ENCODE measurements at regions not wholly inside any gene's neighbourhood (a gene's known extent, or its start where the extent isn't known, plus 50 kb on each side); places are given as distances from the start of the nearest gene placed in this dataset.

DNA sequence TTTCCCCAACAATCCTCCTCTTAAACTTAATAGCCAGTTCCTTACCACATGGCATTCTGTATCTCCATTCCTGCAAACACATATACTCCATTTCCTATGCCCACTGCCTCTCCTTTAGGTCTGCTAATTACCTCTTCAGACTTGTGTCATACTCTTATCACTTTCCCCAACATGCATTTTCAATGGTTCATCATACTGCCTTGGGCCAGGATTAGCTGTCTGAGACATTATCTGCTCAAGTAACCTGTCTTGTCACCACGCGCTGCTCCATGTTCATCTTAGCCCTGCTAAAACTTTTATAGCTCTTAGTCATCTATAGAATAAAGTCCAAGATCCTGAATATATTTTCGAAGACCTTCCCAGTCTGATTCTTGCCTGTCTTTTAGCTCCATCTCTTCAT lies 224.1 kb upstream of the GK2 start:
- H3K36me3 ChIP-seq (replicated peaks; ENCODE audit: control insufficient read depth, insufficient read depth, low read length) = no peaks in the 10 kb centered on the region
- H3K4me3 ChIP-seq (ENCODE audit: insufficient read depth, low read depth, low read length) = no peak overlapping the region
- no peaks in the 10 kb centered on the region for H3K27me3 ChIP-seq (ENCODE audit: control insufficient read depth, insufficient read depth, low read length)
- DNase-seq = no peak

DNA sequence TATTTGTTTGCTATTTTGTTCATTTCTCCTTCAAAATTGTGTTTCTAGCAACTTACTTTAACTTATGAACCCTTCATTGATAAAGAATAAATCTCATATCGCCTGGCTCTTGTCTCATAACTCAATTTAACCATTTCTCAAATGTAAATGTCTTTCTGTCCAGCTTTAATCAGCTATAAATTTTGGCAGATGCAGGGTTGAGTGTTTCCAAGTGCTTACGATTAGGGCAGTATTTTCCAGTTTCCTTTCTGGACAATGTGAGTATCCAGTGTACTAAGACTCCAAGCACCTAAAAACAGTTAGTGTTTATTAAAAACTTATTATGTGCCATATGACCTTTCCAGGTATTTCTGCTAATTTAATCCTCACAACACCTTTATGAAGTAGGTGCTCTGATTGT lies 218.6 kb upstream of the GK2 start:
- Histone ChIP-seq H3K4me3 (ENCODE audit: insufficient read depth, low read depth, low read length) (no peak overlapping the region), H3K27me3 (ENCODE audit: control insufficient read depth, insufficient read depth, low read length) (no peaks in the 10 kb centered on the region), H3K36me3 (replicated peaks; ENCODE audit: control insufficient read depth, insufficient read depth, low read length) (no peaks in the 10 kb centered on the region)
- no peak for DNase-seq

DNA sequence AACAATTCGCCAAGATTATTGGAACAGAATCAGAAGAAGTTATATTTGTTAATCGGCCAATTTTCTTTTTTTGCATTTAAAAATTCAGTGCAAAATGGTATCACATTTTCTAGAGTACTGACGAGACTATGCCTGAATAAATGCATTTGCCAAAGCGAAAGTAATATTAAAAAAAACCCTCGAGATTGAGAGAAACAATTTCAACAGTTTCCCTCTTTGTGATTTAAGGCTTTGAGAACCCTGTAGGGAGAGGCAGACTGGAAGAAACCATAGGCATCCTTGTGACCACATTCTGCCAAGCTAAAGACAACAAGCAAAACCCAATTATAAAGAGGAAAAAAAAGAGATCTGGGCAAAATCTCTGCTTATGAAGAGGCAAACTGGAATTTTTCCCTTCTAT lies 218.1 kb upstream of the GK2 start:
- no peaks in the 10 kb centered on the region for H3K36me3 ChIP-seq (replicated peaks; ENCODE audit: control insufficient read depth, insufficient read depth, low read length)
- H3K27me3 ChIP-seq (ENCODE audit: control insufficient read depth, insufficient read depth, low read length) = no peaks in the 10 kb centered on the region
- H3K4me3 ChIP-seq (ENCODE audit: insufficient read depth, low read depth, low read length) = no peak overlapping the region
- DNase-seq = no peak

DNA sequence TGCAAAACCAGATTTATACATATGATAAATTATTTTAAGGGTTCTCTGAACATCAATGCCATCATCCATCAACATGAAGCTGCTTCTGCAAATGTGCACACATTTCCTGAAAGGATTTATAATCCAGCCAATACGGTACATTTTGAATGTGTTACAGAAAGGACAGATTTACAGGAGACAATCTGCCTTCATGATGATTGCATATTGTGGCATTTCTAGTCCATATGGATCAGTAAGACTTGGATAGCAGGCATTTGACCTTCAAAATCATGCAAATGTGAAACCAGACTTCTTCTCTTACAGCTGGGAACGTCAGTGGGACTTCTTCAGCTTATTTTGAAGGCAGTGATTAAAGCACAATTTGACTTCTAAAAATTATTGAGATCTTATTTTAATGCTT lies 217.3 kb upstream of the GK2 start:
- no peaks in the 10 kb centered on the region for H3K27me3 ChIP-seq (ENCODE audit: control insufficient read depth, insufficient read depth, low read length)
- H3K4me3 ChIP-seq (ENCODE audit: insufficient read depth, low read depth, low read length) = no peak overlapping the region
- H3K36me3 ChIP-seq (replicated peaks; ENCODE audit: control insufficient read depth, insufficient read depth, low read length) = no peaks in the 10 kb centered on the region
- no peak for DNase-seq

DNA sequence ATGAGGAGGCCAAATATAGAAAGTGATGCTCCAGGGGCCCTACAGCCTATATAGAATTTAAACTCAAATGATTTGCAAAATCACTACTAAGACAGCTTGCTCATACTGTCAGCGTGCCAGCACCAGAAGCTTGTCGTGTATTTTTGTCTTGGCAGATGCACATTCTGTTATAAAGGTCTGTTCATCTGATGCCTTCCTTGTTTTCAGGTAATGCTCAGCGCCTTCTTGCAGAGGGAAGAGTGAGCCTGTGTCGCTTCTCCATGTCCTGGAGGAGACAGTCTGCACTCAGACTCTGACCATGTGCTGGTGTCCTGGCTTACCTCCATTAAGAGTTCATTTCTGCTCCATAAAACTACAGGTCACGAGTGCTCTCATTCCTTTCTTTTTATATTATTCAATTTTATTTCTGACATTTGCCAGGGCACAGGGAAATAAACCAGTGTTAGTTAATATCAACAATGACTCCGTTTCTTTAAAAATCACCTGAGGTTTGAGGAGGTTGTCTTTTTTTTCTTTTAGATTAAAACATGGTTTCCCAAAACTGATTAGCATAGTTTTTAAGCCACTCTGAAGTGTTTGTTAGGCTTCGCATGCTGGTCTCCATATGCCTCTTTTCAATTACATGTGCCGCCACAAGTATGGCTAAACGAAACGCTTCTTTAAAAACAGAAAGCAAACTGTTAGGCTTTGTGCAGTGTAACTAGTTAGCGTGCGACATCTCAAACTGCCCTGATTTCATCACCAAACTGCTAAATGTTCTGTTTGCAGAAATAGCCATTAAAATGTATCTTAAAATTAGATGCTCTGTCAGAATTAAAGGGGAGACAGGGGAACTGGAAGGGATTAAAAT lies 215.2 kb upstream of the GK2 start:
- Histone ChIP-seq H3K4me3 (ENCODE audit: insufficient read depth, low read depth, low read length) (no peak overlapping the region), H3K27me3 (ENCODE audit: control insufficient read depth, insufficient read depth, low read length) (no peaks in the 10 kb centered on the region), H3K36me3 (replicated peaks; ENCODE audit: control insufficient read depth, insufficient read depth, low read length) (no peaks in the 10 kb centered on the region)
- DNase-seq = no peak

DNA sequence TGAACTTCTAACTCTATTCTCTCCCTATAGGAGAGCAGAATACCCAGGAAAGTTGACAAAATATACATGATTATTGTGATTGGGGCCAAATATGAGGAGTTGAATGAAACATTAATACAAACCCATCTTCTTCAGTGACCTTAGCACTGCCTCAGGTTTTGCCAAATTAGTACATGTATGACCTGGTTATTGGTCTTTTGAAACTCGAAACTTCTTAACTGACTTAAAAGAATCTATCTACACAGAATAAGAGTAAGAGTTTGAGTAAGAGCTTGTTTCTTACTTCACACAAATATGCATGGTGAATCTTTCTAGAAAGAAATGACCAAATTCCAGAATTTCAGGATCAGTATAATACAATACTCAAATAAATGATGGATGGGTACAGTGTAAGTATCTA lies 213.0 kb upstream of the GK2 start:
- Histone ChIP-seq H3K4me3 (ENCODE audit: insufficient read depth, low read depth, low read length) (no peak overlapping the region), H3K36me3 (replicated peaks; ENCODE audit: control insufficient read depth, insufficient read depth, low read length) (no peaks in the 10 kb centered on the region), H3K27me3 (ENCODE audit: control insufficient read depth, insufficient read depth, low read length) (no peaks in the 10 kb centered on the region)
- DNase-seq = no peak

DNA sequence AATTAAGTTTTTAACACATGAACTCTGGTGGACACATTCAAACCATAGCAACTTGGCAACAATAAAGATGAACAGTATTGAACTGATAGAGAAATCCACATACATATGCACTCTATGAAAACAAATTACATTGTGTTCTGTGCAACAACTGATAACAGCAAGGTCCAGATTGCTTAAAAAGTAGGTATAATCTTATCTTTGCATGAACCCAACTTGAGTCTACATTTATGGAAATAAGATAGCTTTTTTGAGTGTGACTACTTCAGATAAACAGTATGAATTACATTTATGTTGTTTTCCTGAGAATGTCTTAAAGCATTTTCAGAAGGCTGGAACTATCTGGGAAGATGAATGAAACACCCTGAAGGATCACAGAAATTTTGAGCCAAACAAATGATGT lies 212.6 kb upstream of the GK2 start:
- no peak for DNase-seq
- H3K36me3 ChIP-seq (replicated peaks; ENCODE audit: control insufficient read depth, insufficient read depth, low read length) = no peaks in the 10 kb centered on the region

DNA sequence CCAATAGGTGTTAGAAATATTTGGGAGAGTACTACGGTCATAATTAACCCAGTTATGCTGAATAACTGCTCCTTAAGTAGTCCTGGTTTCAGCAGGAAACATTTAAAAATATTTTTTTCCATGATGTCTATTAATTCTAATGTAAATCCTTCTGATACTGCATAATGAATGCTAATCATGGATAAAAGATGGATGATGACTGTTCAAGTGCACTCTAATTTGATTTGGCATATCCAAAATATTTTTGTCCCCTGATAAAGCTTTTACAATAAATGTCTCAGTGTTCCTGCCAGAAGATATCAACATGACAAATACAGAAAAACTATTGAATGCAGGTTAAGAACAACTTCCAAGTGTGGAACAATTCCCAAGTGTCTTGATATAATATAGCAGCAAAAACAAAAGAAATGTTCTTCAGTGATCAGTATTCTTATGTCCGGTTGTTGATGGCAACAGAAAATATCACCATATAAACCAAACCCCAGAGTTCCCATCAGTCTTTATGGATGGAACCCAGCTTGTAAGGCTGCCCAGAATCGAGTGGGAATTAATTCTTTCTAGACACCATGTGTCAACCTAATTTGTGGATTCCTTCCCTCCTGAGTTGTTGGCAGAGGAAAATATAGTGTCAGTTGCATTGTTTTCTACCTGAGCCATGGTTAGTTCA lies 205.4 kb upstream of the GK2 start:
- Histone ChIP-seq H3K27me3 (ENCODE audit: control insufficient read depth, insufficient read depth, low read length) (no peaks in the 10 kb centered on the region), H3K36me3 (replicated peaks; ENCODE audit: control insufficient read depth, insufficient read depth, low read length) (no peaks in the 10 kb centered on the region), H3K4me3 (ENCODE audit: insufficient read depth, low read depth, low read length) (no peak overlapping the region)
- no peak for DNase-seq

More for the DNA sequence above, 212.6 kb upstream of the GK2 start:
- H3K4me3 ChIP-seq (ENCODE audit: insufficient read depth, low read depth, low read length) = no peak overlapping the region
- H3K27me3 ChIP-seq (ENCODE audit: control insufficient read depth, insufficient read depth, low read length) = no peaks in the 10 kb centered on the region

DNA sequence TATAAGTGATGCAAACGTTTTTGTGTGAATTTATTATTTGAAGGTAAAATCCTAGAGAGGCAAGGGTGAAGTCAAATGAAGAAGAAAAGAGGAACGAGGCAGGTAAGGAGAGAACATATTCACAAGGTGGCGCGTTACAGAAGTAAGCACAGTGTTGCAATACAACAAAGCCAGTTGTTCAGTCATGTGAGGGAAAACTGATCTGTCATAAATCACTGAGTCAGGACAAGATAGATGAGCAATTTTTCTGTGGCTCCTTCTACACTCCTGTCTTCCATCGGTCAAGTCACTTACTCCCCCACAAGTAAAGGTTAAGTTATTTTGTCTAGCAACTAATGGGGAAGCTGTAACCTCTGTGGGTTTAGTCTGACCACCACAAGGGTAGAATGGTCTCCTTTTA lies 203.0 kb upstream of the GK2 start:
- no peak overlapping the region for H3K4me3 ChIP-seq (ENCODE audit: insufficient read depth, low read depth, low read length)
- H3K36me3 ChIP-seq (replicated peaks; ENCODE audit: control insufficient read depth, insufficient read depth, low read length) = no peaks in the 10 kb centered on the region
- DNase-seq = no peak
- H3K27me3 ChIP-seq (ENCODE audit: control insufficient read depth, insufficient read depth, low read length) = no peaks in the 10 kb centered on the region

DNA sequence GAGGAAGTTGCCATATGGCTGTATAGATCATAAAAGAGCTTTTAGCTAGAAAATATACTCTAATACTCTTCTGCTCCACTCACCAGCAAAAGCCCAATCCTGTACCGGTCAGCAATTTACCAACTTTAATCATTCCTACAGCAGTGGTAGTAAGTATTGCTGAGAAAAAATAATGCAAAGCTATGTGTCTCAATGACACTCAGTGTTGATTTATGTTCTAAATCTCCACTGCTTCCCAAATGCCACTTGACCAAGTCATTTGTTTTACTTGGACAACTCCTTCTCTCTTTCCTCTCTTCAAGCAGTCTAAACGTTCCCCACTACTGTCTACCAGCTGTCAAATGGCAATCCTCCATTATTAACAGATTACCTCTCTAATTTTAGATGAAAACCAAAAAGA lies 201.8 kb upstream of the GK2 start:
- no peak for DNase-seq
- H3K4me3 ChIP-seq (ENCODE audit: insufficient read depth, low read depth, low read length) = no peak overlapping the region
- no peaks in the 10 kb centered on the region for H3K36me3 ChIP-seq (replicated peaks; ENCODE audit: control insufficient read depth, insufficient read depth, low read length)
- H3K27me3 ChIP-seq (ENCODE audit: control insufficient read depth, insufficient read depth, low read length) = no peaks in the 10 kb centered on the region

DNA sequence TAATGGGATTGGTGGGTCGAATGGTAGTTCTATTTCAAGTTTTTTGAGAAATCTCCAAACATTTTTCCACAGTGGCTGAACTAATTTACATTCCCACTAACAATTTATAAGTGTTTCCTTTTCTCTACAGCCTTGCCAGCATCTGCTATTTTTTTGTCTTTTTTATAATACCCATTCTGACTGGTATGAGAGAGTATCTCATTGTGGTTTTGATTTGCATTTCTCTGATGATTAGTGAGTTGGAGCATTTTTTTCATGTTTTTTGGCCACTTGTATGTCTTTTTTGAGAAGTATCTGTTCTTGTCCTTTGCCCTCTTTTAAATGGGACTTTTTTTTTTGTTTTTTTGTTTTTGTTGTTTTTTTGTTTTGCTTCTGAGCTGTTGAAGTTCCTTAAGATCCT lies 200.0 kb upstream of the GK2 start:
- no peaks in the 10 kb centered on the region for H3K36me3 ChIP-seq (replicated peaks; ENCODE audit: control insufficient read depth, insufficient read depth, low read length)
- H3K4me3 ChIP-seq (ENCODE audit: insufficient read depth, low read depth, low read length) = no peak overlapping the region
- no peak for DNase-seq
- no peaks in the 10 kb centered on the region for H3K27me3 ChIP-seq (ENCODE audit: control insufficient read depth, insufficient read depth, low read length)

DNA sequence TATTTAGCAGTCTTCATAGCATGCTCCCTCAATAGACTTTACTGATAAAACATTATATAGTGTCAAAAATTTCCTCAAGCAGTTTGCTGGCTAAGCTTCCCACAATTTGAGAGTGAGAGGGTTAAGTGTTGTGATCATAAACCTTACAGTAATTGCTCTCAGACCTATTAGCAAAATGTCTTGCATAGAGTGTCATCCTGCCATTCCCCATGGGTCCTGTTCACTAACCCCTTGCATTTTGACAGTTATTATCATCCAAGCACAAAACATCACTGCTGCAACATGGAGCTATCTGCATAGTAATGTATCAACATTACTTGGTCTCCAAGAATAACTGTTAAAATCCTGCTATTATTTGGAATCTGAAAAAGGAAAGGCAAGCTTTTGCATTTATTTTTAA lies 196.1 kb upstream of the GK2 start:
- DNase-seq = no peak
- H3K36me3 ChIP-seq (replicated peaks; ENCODE audit: control insufficient read depth, insufficient read depth, low read length) = no peaks in the 10 kb centered on the region
- H3K4me3 ChIP-seq (ENCODE audit: insufficient read depth, low read depth, low read length) = no peak overlapping the region
- H3K27me3 ChIP-seq (ENCODE audit: control insufficient read depth, insufficient read depth, low read length) = no peaks in the 10 kb centered on the region

DNA sequence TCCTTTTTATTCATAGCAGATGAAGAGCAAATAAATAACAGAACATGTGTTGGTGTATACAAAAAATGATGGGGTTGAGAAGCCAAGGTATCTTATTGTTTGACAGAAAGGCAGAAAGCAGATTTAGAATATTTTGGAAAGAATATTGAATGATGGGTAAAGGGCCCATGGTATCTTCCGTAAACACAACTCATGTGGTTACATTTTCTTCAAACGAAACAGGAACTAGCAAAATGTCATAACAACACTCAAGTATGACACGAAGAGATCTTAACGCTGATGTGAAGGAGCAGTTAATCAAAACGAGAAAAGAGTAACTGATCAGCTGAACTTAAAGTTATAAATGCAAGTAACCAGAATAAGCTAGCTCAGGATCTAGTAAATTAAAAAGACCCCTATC lies 195.7 kb upstream of the GK2 start:
- no peak overlapping the region for H3K4me3 ChIP-seq (ENCODE audit: insufficient read depth, low read depth, low read length)
- no peaks in the 10 kb centered on the region for H3K27me3 ChIP-seq (ENCODE audit: control insufficient read depth, insufficient read depth, low read length)
- H3K36me3 ChIP-seq (replicated peaks; ENCODE audit: control insufficient read depth, insufficient read depth, low read length) = no peaks in the 10 kb centered on the region
- no peak for DNase-seq

DNA sequence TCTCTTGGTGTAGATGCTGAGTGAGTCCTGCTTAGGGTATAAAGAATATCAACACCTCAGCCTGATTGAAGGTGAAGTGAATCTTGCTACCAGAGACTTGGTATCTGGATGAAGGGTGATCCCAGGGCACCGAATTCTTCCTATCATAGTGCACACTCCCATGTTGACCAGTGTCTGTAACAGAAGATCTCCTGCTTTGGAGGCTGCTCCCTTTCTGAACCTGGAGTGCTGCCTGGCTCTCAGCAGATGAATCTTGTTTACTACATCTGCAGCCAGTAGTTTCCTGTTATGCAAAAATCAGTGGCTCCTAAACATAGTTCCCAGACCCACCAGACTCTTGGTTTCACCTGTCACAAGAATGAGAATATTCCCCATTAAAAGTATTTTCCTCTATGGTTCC lies 191.7 kb upstream of the GK2 start:
- H3K36me3 ChIP-seq (replicated peaks; ENCODE audit: control insufficient read depth, insufficient read depth, low read length) = no peaks in the 10 kb centered on the region
- no peaks in the 10 kb centered on the region for H3K27me3 ChIP-seq (ENCODE audit: control insufficient read depth, insufficient read depth, low read length)
- H3K4me3 ChIP-seq (ENCODE audit: insufficient read depth, low read depth, low read length) = no peak overlapping the region
- no peak for DNase-seq

DNA sequence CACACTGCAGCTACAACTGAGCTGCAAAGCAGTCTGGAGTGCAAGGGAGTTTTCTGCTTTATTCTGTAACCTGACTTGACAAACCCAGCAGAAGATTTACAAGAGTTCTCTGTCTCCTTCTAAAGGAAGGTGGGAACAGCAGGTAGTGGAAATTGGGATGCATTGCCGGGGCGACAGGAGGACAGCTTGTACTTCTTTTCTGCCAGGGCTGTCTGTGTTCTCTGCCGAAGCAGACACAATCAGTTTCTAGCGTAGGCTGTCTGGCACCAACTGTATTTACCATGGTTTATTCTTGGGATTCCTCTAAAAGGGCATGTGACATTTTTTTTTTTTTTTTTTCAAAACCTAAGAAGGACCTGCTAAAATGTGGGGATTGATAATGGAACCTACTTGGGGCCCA lies 190.8 kb upstream of the GK2 start:
- H3K4me3 ChIP-seq (ENCODE audit: insufficient read depth, low read depth, low read length) = no peak overlapping the region
- no peaks in the 10 kb centered on the region for H3K36me3 ChIP-seq (replicated peaks; ENCODE audit: control insufficient read depth, insufficient read depth, low read length)
- no peaks in the 10 kb centered on the region for H3K27me3 ChIP-seq (ENCODE audit: control insufficient read depth, insufficient read depth, low read length)
- no peak for DNase-seq

All from H7 (cell line).